BLaER1 treated with 17β-estradiol and CSF1 and Interleukin-3, amounts not matched to agents 10 nM and 100 nM (cell line): ENCODE measurements at regions not wholly inside any gene's neighbourhood (a gene's known extent, or its start where the extent isn't known, plus 50 kb on each side); places are given as distances from the start of the nearest gene placed in this dataset.
"Not testable (repeated sequence)": the region's sequence is repeated elsewhere in the genome, so short reads cannot be mapped to it uniquely, and the experiment has no call there.

Source experiments
- H3K27ac ChIP-seq, 11 experiments: shearing (Covaris generic); formaldehyde crosslinking; 2 replicates each; pipeline ENCODE4 v1.8.1; 2022
- H3K27me3 ChIP-seq, 11 experiments: shearing (Covaris generic); formaldehyde crosslinking; 2 replicates each; pipeline ENCODE4 v1.8.1; 2022
- H3K36me3 ChIP-seq, 11 experiments: shearing (Covaris generic); formaldehyde crosslinking; 2 replicates each; pipeline ENCODE4 v1.8.1; 2022
- H3K4me1 ChIP-seq, 10 experiments: shearing (Covaris generic); formaldehyde crosslinking; 2 replicates each; pipeline ENCODE4 v1.8.1; 2022
- H3K4me2 ChIP-seq, 11 experiments: shearing (Covaris generic); formaldehyde crosslinking; 2 replicates each; pipeline ENCODE4 v1.8.1; 2022
- H3K4me3 ChIP-seq, 10 experiments: shearing (Covaris generic); formaldehyde crosslinking; 2 replicates each; pipeline ENCODE4 v1.8.1; 2022
- H3K9ac ChIP-seq, 11 experiments: shearing (Covaris generic); formaldehyde crosslinking; 2 replicates each; pipeline ENCODE4 v1.8.1; 2022
- H3K9me3 ChIP-seq, 11 experiments: shearing (Covaris generic); formaldehyde crosslinking; replicated peaks in 1 of 11; 2 replicates each; pipeline ENCODE4 v1.8.1; 2022
- H4K20me1 ChIP-seq, 11 experiments: shearing (Covaris generic); formaldehyde crosslinking; 2 replicates each; pipeline ENCODE4 v1.8.1; 2022
- Cebpa-rat ChIP-seq, 11 experiments: shearing (Covaris generic); IDR thresholded peaks; 2 replicates each; pipeline ENCODE4 v1.8.1; 2022

DNA sequence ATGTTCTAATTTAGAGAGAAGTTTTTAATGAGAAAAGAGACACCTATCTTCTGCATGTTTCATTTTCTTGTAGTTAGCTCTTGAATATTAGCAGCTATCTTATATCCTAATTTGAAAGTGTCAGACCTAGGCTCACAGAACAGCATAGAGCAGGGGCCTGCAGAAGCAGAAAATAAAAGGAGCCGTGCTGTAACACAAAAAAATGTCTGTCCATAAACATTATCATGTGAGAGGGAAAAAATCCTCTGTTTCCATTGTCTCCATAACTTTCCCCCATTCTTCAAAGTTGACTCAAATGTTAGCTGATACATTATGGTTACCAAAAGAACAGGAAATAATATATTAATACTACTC, 329.2 kb upstream of the EPHA5 start:
- Histone ChIP-seq H4K20me1 (no peaks in the 10 kb centered on the region), H3K4me2 (no peak overlapping the region), H3K9ac (no peak overlapping the region), H3K27ac (no peak overlapping the region), H3K36me3 (no peaks in the 10 kb centered on the region), H3K9me3 (no peaks in the 10 kb centered on the region), H3K27me3 (no peaks in the 10 kb centered on the region), H3K4me1 (peaks cover 0 to 11% (median 0%) of the 10 kb centered on the region in 10 experiments; a peak in 3 of 20 replicates), H3K4me3 (no peak overlapping the region)
- no peak for TF ChIP-seq Cebpa-rat (IDR thresholded peaks at IDR 0.05)

DNA sequence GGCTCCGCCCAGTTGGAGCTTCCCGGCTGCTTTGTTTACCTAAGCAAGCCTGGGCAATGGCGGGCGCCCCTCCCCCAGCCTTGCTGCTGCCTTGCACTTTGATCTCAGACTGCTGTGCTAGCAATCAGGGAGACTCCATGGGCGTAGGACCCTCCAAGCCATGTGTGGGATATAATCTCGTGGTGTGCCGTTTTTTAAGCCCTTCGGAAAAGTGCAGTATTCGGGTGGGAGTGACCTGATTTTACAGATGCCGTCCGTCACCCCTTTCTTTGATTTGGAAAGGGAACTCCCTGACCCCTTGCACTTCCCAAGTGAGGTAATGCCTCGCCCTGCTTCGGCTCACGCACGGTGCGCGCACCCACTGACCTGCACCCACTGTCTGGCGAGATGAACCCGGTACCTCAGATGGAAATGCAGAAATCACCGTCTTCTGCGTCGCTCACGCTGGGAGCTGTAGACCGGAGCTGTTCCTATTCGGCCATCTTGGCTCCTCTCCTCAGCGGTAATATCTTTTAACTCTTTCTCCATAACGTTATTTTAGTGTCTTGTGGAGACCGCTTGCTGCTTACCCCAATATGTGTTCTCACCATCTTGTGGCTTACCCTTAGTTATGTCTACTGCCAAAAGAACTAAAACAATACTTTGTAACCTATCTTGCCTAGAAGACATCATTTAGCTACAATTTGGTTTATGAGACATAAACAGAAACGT, 328.7 kb upstream of the EPHA5 start:
- not testable (repeated sequence) for H3K27ac ChIP-seq, H3K9me3 ChIP-seq, H3K9ac ChIP-seq, H3K4me3 ChIP-seq, H3K27me3 ChIP-seq, H4K20me1 ChIP-seq, H3K36me3 ChIP-seq, H3K4me2 ChIP-seq
- H3K4me1 ChIP-seq: peaks cover 0 to 11% (median 0%) of the 10 kb centered on the region in 10 experiments; a peak in 3 of 20 replicates

- Histone ChIP-seq H4K20me1 (no peaks in the 10 kb centered on the region), H3K27me3 (no peaks in the 10 kb centered on the region), H3K4me1 (no peaks in the 10 kb centered on the region), H3K4me2 (no peak overlapping the region), H3K9ac (no peak overlapping the region), H3K36me3 (no peaks in the 10 kb centered on the region), H3K27ac (no peak overlapping the region), H3K4me3 (no peak overlapping the region), H3K9me3 (no peaks in the 10 kb centered on the region)
- no peak for TF ChIP-seq Cebpa-rat (IDR thresholded peaks at IDR 0.05)
These were observed 312.8 kb upstream of the EPHA5 start for GRCh38 chr4:65983061-65983460.

GRCh38 chr4:65976287-65976686, 306.0 kb upstream of the EPHA5 start:
- Histone ChIP-seq H3K4me3 (no peak overlapping the region), H3K36me3 (no peaks in the 10 kb centered on the region), H3K27me3 (no peaks in the 10 kb centered on the region), H3K4me1 (no peaks in the 10 kb centered on the region), H3K9ac (no peak overlapping the region), H3K9me3 (peaks cover 0 to 8% (median 4%) of the 10 kb centered on the region in 11 experiments; a peak in 4 of 22 replicates), H4K20me1 (no peaks in the 10 kb centered on the region), H3K27ac (no peak overlapping the region), H3K4me2 (no peak overlapping the region)
- no peak for TF ChIP-seq Cebpa-rat (IDR thresholded peaks at IDR 0.05)

DNA sequence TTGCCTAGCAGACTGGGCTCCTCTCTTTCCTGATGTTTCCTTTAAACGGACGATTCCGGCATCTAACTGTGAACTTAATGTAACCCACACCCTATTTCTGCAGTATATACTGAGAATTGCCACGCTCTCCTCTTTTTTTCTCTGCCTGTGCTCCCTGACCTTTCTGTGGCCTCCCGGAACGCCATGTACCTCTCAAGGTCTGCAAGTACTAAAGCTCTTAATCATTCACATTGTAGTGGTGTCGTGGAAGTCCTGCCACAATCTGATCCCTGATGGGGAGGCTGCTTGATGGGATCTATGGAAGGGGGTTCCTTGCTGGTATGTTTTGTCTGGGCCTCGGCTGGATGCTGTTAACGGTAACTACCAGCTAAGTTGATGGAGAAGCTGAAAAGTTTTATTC, 302.9 kb upstream of the EPHA5 start:
- Histone ChIP-seq H3K27me3 (no peaks in the 10 kb centered on the region), H3K27ac (no peak overlapping the region), H4K20me1 (no peaks in the 10 kb centered on the region), H3K4me3 (no peak overlapping the region), H3K4me1 (no peaks in the 10 kb centered on the region), H3K9ac (no peak overlapping the region), H3K36me3 (no peaks in the 10 kb centered on the region), H3K4me2 (no peak overlapping the region), H3K9me3 (peaks cover 0 to 8% (median 4%) of the 10 kb centered on the region in 11 experiments; a peak in 4 of 22 replicates)
- TF ChIP-seq Cebpa-rat (IDR thresholded peaks at IDR 0.05): no peak

DNA sequence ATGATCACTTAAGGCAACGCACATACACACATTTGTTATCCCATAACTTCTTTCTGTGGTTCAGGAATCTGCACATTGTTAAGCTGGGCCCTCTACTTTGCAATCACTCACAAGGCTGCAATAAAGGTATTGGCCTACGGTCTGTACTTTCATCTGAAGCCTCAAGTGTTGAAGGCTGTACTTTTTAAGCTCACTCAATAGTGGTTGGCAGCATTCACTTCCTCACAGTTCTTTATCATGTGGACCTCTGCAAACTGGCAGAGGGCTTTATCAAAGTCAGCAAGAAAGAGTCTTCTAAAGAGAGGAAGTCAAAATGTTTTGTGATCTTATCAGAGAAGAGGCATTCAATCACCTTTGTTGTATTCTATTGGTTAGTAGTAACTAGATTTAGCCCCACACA, 301.4 kb upstream of the EPHA5 start:
- Histone ChIP-seq H4K20me1 (no peaks in the 10 kb centered on the region), H3K4me3 (no peak overlapping the region), H3K4me2 (no peak overlapping the region), H3K4me1 (no peaks in the 10 kb centered on the region), H3K9me3 (peaks cover 0 to 6% (median 4%) of the 10 kb centered on the region in 11 experiments; a peak in 4 of 22 replicates), H3K27me3 (no peaks in the 10 kb centered on the region), H3K27ac (no peak overlapping the region), H3K9ac (no peak overlapping the region), H3K36me3 (no peaks in the 10 kb centered on the region)
- TF ChIP-seq Cebpa-rat (IDR thresholded peaks at IDR 0.05): no peak

- Histone ChIP-seq H3K4me1 (no peaks in the 10 kb centered on the region), H3K27me3 (no peaks in the 10 kb centered on the region), H3K27ac (no peak overlapping the region), H4K20me1 (no peaks in the 10 kb centered on the region), H3K9me3 (no peaks in the 10 kb centered on the region), H3K4me2 (no peak overlapping the region), H3K4me3 (no peak overlapping the region), H3K9ac (no peak overlapping the region), H3K36me3 (no peaks in the 10 kb centered on the region)
- TF ChIP-seq Cebpa-rat (IDR thresholded peaks at IDR 0.05): no peak
These were observed 298.7 kb upstream of the EPHA5 start for GRCh38 chr4:65968831-65969558.

GRCh38 chr4:65960751-65961150, 290.5 kb upstream of the EPHA5 start:
- H3K9ac ChIP-seq: no peak overlapping the region
- TF ChIP-seq Cebpa-rat (IDR thresholded peaks at IDR 0.05): no peak
- no peaks in the 10 kb centered on the region for H3K27me3 ChIP-seq
- no peaks in the 10 kb centered on the region for H3K36me3 ChIP-seq
- H3K27ac ChIP-seq: no peak overlapping the region
- no peaks in the 10 kb centered on the region for H3K9me3 ChIP-seq
- no peaks in the 10 kb centered on the region for H4K20me1 ChIP-seq
- no peak overlapping the region for H3K4me3 ChIP-seq
- H3K4me2 ChIP-seq: no peak overlapping the region
- no peaks in the 10 kb centered on the region for H3K4me1 ChIP-seq

- no peak for TF ChIP-seq Cebpa-rat (IDR thresholded peaks at IDR 0.05)
- H3K36me3 ChIP-seq: no peaks in the 10 kb centered on the region
- no peak overlapping the region for H3K27ac ChIP-seq
- no peaks in the 10 kb centered on the region for H3K4me1 ChIP-seq
- no peaks in the 10 kb centered on the region for H4K20me1 ChIP-seq
- no peak overlapping the region for H3K4me2 ChIP-seq
- H3K9me3 ChIP-seq: no peaks in the 10 kb centered on the region
- H3K4me3 ChIP-seq: no peak overlapping the region
- no peaks in the 10 kb centered on the region for H3K27me3 ChIP-seq
- H3K9ac ChIP-seq: no peak overlapping the region
These were observed 284.1 kb upstream of the EPHA5 start for GRCh38 chr4:65954416-65954815.

GRCh38 chr4:65951177-65951576, 280.9 kb upstream of the EPHA5 start:
- Histone ChIP-seq H4K20me1 (no peaks in the 10 kb centered on the region), H3K4me2 (no peak overlapping the region), H3K9me3 (no peaks in the 10 kb centered on the region), H3K9ac (no peak overlapping the region), H3K4me3 (no peak overlapping the region), H3K27ac (no peak overlapping the region), H3K36me3 (no peaks in the 10 kb centered on the region), H3K27me3 (no peaks in the 10 kb centered on the region), H3K4me1 (no peaks in the 10 kb centered on the region)
- TF ChIP-seq Cebpa-rat (IDR thresholded peaks at IDR 0.05): no peak
